Small intestine (tissue), 7 donors: ENCODE measurements at regions not wholly inside any gene's neighbourhood (a gene's known extent, or its start where the extent isn't known, plus 50 kb on each side); places are given as distances from the start of the nearest gene placed in this dataset.

Experiments
- DNase-seq, 2 donors: peaks; one replicate each; pipeline versions ENCODE4 v3.0.0 to v3.0.0-alpha.2; 2013
- FAIRE-seq: peaks from 2 replicates; lab custom pipeline; 2012; peaks lifted over from hg19 to GRCh38; lab: Jason Lieb, UNC
- H3K27ac ChIP-seq, 3 donors: one replicate each; pipeline ENCODE4 v1.5.1; 2013; ENCODE audit warnings: low read length in 2 of 3, mild to moderate bottlenecking in 2 of 3, control low read depth in 1 of 3, inconsistent platforms in 1 of 3, low read depth in 1 of 3, moderate library complexity in 1 of 3
- H3K27me3 ChIP-seq, 3 donors: one replicate each; pipeline ENCODE4 v1.6.1; 2013; ENCODE audit warnings: low read length in 3 of 3, inconsistent platforms in 1 of 3; ENCODE audit not compliant: control insufficient read depth in 3 of 3, insufficient read depth in 3 of 3
- H3K36me3 ChIP-seq, 3 donors: one replicate each; pipeline ENCODE4 v1.6.1; 2013; ENCODE audit warnings: low read length in 3 of 3, inconsistent platforms in 1 of 3, low read depth in 1 of 3, mild to moderate bottlenecking in 1 of 3, moderate library complexity in 1 of 3; ENCODE audit not compliant: control insufficient read depth in 3 of 3, insufficient read depth in 2 of 3
- H3K4me1 ChIP-seq, 3 donors: one replicate each; pipeline ENCODE4 v1.6.1; 2013; ENCODE audit warnings: low read length in 2 of 3, inconsistent platforms in 1 of 3, low read depth in 1 of 3, mild to moderate bottlenecking in 1 of 3, moderate library complexity in 1 of 3; ENCODE audit not compliant: control insufficient read depth in 3 of 3, insufficient read depth in 2 of 3
- H3K4me3 ChIP-seq, 3 donors: one replicate each; pipeline ENCODE4 v1.5.1; 2013; ENCODE audit warnings: low read length in 3 of 3, control low read depth in 1 of 3, inconsistent platforms in 1 of 3, low read depth in 1 of 3, mild to moderate bottlenecking in 1 of 3, moderate library complexity in 1 of 3
- H3K9me3 ChIP-seq, 2 donors: one replicate each; pipeline ENCODE4 v1.6.1; 2013; ENCODE audit warnings: low read depth in 1 of 2, low read length in 1 of 2; ENCODE audit not compliant: control insufficient read depth in 2 of 2, insufficient read depth in 1 of 2
- WGBS, 3 donors: extraction: QIAGEN DNeasy Blood & Tissue Kit; methylation state at CpG; one replicate each; pipeline ENCODE4 v1.1.7; 2013; 5-methylcytosine and 5-hydroxymethylcytosine counted together
- donor health status: healthy with polysubstance abuse.
- donor health status: control.
- donor health status: control.
- donor health status: Bipolar disorder and iron deficiency.
- donor health status: healthy.

DNA sequence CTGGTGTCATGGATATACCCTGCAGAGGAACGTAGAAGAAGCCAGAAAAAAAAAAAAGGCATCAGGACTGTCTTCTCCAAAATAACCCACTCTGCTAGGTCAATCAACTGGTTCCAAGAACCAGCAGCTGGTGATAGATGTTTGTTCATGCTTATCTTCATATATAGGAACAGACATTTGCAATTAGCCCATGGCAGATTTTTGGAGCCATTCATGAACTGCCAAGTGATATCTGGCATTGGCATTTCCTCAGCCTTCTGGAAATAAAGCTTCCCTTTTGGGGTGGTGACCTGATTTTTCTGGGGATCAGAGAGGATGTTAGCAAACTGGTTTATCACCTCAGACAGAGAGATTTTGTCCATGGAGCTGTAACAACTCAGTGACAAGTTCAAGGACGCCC, 234.9 kb downstream of the OSR1 start:
- Histone ChIP-seq H3K36me3 (no peaks in the 10 kb centered on the region), H3K27me3 (no peaks in the 10 kb centered on the region), H3K27ac (no peak overlapping the region), H3K4me3 (no peak overlapping the region), H3K4me1 (no peaks in the 10 kb centered on the region), H3K9me3 (no peaks in the 10 kb centered on the region)
- WGBS, 3 donors, result 72 to 93% (median 84%) methylated on average over 2 of the region's 2 CpGs
- DNase-seq (no peak), FAIRE-seq (no peak)

DNA sequence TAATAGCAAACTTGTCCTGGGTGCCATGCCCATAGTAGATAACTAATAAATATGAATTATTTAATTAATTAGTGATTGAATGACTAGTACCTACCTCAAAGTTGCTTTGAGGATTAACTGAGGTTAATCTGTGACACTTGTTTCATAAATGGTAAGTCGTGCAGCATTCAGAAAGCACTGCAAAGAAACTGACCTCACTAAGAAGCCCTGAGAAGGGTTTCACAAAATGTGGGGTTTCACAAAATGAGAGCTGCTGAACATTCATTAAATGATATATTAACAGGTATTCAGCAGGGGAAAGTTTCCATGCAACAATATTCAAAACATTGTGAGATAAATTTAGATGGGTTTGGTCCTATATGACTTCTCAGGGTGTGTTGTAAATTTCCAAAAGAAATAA, 236.2 kb downstream of the OSR1 start:
- Histone ChIP-seq H3K4me1 (no peaks in the 10 kb centered on the region), H3K9me3 (peaks cover 0 to 3% of the 10 kb centered on the region in 2 donors), H3K36me3 (no peaks in the 10 kb centered on the region), H3K4me3 (no peak overlapping the region), H3K27ac (no peak overlapping the region), H3K27me3 (no peaks in the 10 kb centered on the region)
- 71 to 79% (median 78%) methylated on average over 1 of the region's 1 CpG for WGBS, 3 donors
- DNase-seq, result no peak
- no peak for FAIRE-seq

DNA sequence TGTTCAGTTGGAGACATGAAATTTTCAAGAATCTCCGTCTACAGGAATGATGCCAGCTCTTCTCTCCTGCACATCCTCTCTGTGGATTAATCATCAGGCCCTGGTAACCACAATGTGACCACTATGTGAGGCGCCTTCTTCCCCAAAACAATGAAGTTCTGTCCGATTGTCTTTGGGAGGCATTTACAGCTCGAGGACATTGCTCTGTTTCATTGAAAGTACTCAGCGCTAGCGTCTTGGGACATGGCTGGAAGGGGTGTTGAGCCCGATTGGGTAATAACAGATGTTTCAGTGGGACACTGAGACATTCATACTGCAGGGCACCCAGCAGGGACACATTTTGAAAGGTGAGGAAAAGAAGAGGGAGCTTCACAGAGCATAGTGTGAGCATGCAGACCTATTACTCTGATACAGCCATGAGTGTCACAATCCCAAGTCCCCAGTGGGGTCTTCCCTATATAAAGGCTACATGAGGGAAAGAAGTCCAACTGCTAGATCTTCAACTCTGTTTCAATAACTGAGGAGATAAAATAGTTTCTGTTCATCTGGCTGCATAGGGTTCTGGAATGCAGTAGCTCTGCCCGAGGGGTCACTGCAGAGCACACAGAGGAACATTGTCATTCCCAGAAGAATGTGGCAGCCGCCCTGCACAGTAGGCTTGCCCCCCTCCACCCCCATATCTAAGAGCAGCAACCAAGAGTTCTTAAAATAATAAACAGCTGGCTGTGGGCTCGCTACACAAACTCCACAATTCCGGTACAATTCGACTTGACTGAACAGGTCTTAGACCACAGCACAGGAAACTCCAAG, 237.3 kb downstream of the OSR1 start:
- WGBS, 3 donors, result 73 to 78% (median 78%) methylated on average over 12 of the region's 12 CpGs
- peaks cover 0 to 6% of the 10 kb centered on the region in 2 donors for H3K9me3 ChIP-seq
- DNase-seq (no peak), FAIRE-seq (no peak)
- no peak overlapping the region for H3K4me3 ChIP-seq
- no peak overlapping the region for H3K27ac ChIP-seq
- no peaks in the 10 kb centered on the region for H3K4me1 ChIP-seq
- no peaks in the 10 kb centered on the region for H3K27me3 ChIP-seq
- no peaks in the 10 kb centered on the region for H3K36me3 ChIP-seq

DNA sequence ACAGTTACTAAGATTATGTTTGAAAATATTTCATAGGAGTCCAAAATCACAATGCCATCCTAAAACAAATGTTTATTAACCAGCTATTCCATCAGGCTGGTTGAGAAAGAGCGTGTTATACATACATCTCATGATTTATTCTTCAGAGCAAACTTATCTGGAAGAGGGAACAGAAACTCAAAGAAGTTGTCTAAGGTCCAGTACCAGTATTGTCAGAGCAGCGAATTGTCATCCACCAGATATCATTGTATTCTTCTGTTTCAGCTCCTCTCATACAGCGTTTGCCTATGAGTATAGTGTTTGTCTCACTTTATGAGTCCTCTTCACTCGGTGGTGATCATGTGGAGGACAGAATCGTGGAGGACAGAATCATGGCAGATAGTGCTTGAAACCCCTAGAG, 238.2 kb downstream of the OSR1 start:
- Histone ChIP-seq H3K4me1 (no peaks in the 10 kb centered on the region), H3K27me3 (no peaks in the 10 kb centered on the region), H3K9me3 (peaks cover 0 to 6% of the 10 kb centered on the region in 2 donors), H3K4me3 (no peak overlapping the region), H3K27ac (no peak overlapping the region), H3K36me3 (no peaks in the 10 kb centered on the region)
- DNase-seq (no peak), FAIRE-seq (no peak)
- WGBS, 3 donors, result 75 to 85% (median 79%) methylated on average over 5 of the region's 5 CpGs

DNA sequence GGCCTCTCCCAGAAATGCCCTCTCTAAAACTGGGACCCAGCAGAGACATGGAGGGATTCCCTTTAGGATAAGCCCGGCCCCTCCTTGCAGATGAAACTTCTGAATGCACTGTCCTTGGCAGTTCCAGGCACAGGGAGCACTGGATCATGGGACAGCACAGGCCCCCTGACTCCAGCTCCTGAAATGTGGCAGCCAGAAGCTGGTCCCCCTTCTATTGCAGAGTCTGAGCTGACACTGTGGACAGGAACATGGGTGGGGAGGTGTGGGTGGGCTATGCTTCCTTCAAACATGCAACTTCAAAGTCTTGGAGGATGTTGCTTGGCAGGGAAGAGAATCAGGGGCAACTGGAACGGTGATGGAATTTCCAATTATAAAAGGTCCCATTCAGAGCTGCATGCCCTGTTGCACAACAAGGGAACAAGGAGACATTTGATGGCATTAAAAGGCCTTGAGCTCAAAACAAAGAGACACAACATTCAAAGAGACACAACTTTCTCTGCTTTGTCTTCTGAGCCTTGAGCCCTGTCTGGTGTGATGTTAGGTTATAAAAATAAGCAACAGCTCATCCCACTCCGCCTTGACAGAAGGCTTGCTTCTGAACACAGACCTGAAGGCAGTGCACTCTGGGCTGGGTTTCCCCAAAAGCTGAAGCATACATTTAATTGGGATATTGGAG, 239.0 kb downstream of the OSR1 start:
- FAIRE-seq (no peak), DNase-seq (no peak)
- H3K27me3 ChIP-seq, result no peaks in the 10 kb centered on the region
- H3K4me1 ChIP-seq, result no peaks in the 10 kb centered on the region
- H3K4me3 ChIP-seq, result no peak overlapping the region
- WGBS, 3 donors, result 77 to 90% (median 85%) methylated on average over 3 of the region's 3 CpGs
- no peak overlapping the region for H3K27ac ChIP-seq
- no peaks in the 10 kb centered on the region for H3K36me3 ChIP-seq
- peaks cover 0 to 6% of the 10 kb centered on the region in 2 donors for H3K9me3 ChIP-seq

DNA sequence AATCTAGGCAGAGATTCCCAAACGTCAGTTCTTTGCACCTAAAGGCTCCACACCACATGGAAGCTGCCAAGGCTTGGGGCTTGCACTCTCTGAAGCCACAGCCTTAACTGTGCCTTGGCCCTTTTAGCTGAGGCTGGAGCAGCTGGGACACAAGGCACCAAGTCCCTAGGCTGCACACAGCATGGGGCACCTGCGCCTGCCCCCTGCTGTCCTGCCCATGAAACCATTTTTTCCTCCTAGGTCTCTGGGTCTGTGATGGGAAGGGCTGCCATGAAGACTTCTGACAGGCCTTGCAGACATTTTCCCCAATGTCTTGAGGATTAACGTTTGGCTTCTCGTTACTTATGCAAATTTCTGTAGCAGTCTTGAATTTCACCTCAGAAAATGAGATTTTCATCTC, 241.5 kb downstream of the OSR1 start:
- no peaks in the 10 kb centered on the region for H3K36me3 ChIP-seq
- H3K4me1 ChIP-seq, result no peaks in the 10 kb centered on the region
- no peak for DNase-seq
- no peak overlapping the region for H3K27ac ChIP-seq
- WGBS, 3 donors, result 64 to 78% (median 65%) methylated on average over 4 of the region's 4 CpGs
- H3K27me3 ChIP-seq, result no peaks in the 10 kb centered on the region
- no peak for FAIRE-seq
- peaks cover 0 to 6% of the 10 kb centered on the region in 2 donors for H3K9me3 ChIP-seq
- no peak overlapping the region for H3K4me3 ChIP-seq

DNA sequence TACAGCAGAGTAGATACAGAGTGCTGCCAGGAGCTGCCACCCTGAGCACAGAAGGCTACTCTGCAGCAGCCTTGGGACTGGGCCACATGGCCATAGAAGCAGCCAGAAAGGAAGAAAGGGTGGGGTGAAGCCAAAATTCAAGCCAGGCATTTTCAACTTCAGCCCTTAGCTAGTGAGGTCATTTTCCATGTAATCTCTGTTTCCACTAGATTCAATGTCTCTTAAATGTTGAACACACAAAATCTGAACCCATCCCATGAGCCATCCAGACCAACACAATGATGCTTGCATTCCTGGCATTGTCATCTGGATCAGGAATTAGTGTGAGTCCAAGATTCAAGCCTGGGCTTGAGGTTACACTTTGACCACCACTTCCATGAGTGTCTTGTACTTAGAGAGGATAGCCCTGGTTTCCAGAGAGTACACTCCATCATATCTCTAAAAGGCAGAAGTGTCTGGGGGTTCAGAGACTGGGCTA, 243.6 kb downstream of the OSR1 start:
- Histone ChIP-seq H3K9me3 (peaks cover 0 to 6% of the 10 kb centered on the region in 2 donors), H3K27ac (no peak overlapping the region), H3K4me1 (no peaks in the 10 kb centered on the region), H3K27me3 (no peaks in the 10 kb centered on the region), H3K36me3 (no peaks in the 10 kb centered on the region), H3K4me3 (no peak overlapping the region)
- FAIRE-seq (no peak), DNase-seq (no peak)

DNA sequence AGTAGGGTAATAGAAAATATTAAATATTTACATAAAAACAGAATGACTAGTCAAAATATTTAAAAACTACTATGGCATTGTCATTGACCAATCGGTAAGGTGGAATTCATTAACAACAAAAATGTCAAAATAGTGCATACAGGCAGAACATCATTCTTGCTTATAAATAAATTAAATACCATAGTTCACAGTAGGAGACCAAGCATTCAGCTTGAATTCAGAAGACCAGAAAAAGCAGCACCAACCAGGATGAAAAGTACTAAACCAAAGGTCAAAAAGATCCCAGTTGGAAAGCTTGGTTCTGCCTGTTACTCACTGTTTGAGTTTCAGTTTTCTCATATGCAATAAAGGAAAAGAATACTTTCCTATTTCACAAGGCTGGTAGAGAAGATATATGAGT, 244.3 kb downstream of the OSR1 start:
- Histone ChIP-seq H3K36me3 (no peaks in the 10 kb centered on the region), H3K4me3 (no peak overlapping the region), H3K9me3 (peaks cover 0 to 6% of the 10 kb centered on the region in 2 donors), H3K27me3 (no peaks in the 10 kb centered on the region), H3K27ac (no peak overlapping the region), H3K4me1 (no peaks in the 10 kb centered on the region)
- WGBS, 3 donors, result 17 to 49% (median 41%) methylated on average over 1 of the region's 1 CpG
- FAIRE-seq (no peak), DNase-seq (no peak)
